Heart left ventricle (tissue), 13 donors: ENCODE measurements at regions not wholly inside any gene's neighbourhood (a gene's known extent, or its start where the extent isn't known, plus 50 kb on each side); places are given as distances from the start of the nearest gene placed in this dataset.

Source experiments
- CTCF ChIP-seq, 12 donors: fragments of 200-600 bp; sonication (generic) in 4 of 12; IDR thresholded peaks; one replicate each; pipeline versions ENCODE4 v1.5.0 to v1.8.0; 2018 to 2022; ENCODE audit warnings: antibody characterized with exemption in 12 of 12, mild to moderate bottlenecking in 5 of 12
- POLR2A ChIP-seq, 2 donors: fragments of 450-650 bp; IDR thresholded peaks; one replicate each; pipeline ENCODE4 v1.6.1; 2017; ENCODE audit warnings: antibody characterized with exemption in 2 of 2, mild to moderate bottlenecking in 2 of 2, moderate library complexity in 2 of 2
- donor health status: ischemic (EF 13 %, LVEDD 7.1; RV severe dilation, severe dysfunction).
- donor health status: DM: no; HTN: yes; CAD: no.
- donor health status: DM: no; HTN: no; CAD: no.
- donor health status: ischemic (EF 25% LVEDD 6.9; RV normal size, moderate dysfunction).
- donor health status: ischemic (EF 25% LVEDD 5.7; RV mildly dilated, moderate dysfunction).
- donor health status: ischemic (EF 35%, LVEDD 5.7; RV mildly dilated, moderate dysfunction).
- donor health status: nonischemic (EF 11% LVEDD 7.7; RV severe dilation, severe dysfunction).
- donor health status: DM: yes; HTN: yes; CAD: no.
- donor health status: PGD.
- donor health status: ischemic (EF 29% LVEDD 5.4; RV normal size, mild dysfunction).
- donor health status: nonischemic (EF 23%, LVEDD 6.1; RV moderate dilation, normal function).

GRCh38 chr4:138492176-138492575, 250.0 kb upstream of the SLC7A11 start:
- TF ChIP-seq CTCF (IDR thresholded peaks at IDR 0.05) (no peak), POLR2A (IDR thresholded peaks at IDR 0.05) (no peak)
